DOHH2 (cell line): ENCODE measurements at regions not wholly inside any gene's neighbourhood (a gene's known extent, or its start where the extent isn't known, plus 50 kb on each side); places are given as distances from the start of the nearest gene placed in this dataset.
A peak's percentile ranks its signal among the peaks of the same experiment; 100 is the strongest.

ENCODE experiments used
- H3F3A ChIP-seq: fragments of 200-600 bp; sonication (generic), shearing (Covaris generic); 2 replicates; pipeline ENCODE4 v1.6.0; 2016; ENCODE audit warnings: antibody characterized with exemption, mild to moderate bottlenecking; ENCODE audit not compliant: control insufficient read depth, insufficient read depth
- H3K27ac ChIP-seq: fragments of 200-600 bp; sonication (generic); 2 replicates; pipeline ENCODE4 v1.5.1; 2014; ENCODE audit warnings: low read depth, mild to moderate bottlenecking, low read length, moderate library complexity
- H3K27me3 ChIP-seq: fragments of 200-600 bp; sonication (generic); 2 replicates; pipeline ENCODE4 v1.6.1; 2014; ENCODE audit warnings: mild to moderate bottlenecking, low read length, mixed read lengths; ENCODE audit not compliant: control insufficient read depth
- H3K36me3 ChIP-seq: fragments of 200-600 bp; sonication (generic); 2 replicates; pipeline ENCODE4 v1.6.1; 2014; ENCODE audit warnings: mild to moderate bottlenecking, low read length, moderate library complexity, mixed read lengths; ENCODE audit not compliant: control insufficient read depth
- H3K4me1 ChIP-seq: fragments of 200-600 bp; sonication (generic); 2 replicates; pipeline ENCODE4 v1.6.1; 2014; ENCODE audit warnings: mild to moderate bottlenecking, low read length, mixed read lengths; ENCODE audit not compliant: control insufficient read depth
- H3K4me2 ChIP-seq: fragments of 200-600 bp; sonication (generic); 2 replicates; pipeline ENCODE4 v1.6.0; 2014; ENCODE audit warnings: mild to moderate bottlenecking, low read length, moderate library complexity
- H3K4me3 ChIP-seq: fragments of 200-600 bp; sonication (generic); 2 replicates; pipeline ENCODE4 v1.5.1; 2014; ENCODE audit warnings: mild to moderate bottlenecking, low read length, mixed read lengths
- H3K79me2 ChIP-seq: fragments of 200-600 bp; sonication (generic); 2 replicates; pipeline ENCODE4 v1.6.1; 2014; ENCODE audit warnings: mild to moderate bottlenecking, low read length, mixed read lengths; ENCODE audit not compliant: control insufficient read depth
- H3K9me2 ChIP-seq: fragments of 200-600 bp; sonication (generic); replicated peaks from 2 replicates; pipeline ENCODE4 v1.6.1; 2014; ENCODE audit warnings: mild to moderate bottlenecking, low read length, mixed read lengths; ENCODE audit not compliant: control insufficient read depth
- H3K9me3 ChIP-seq: fragments of 200-600 bp; sonication (generic); 2 replicates; pipeline ENCODE4 v1.6.1; 2014; ENCODE audit warnings: antibody characterized with exemption, low read length, mixed read lengths; ENCODE audit not compliant: control insufficient read depth, insufficient read depth
- H4K20me1 ChIP-seq: fragments of 200-600 bp; sonication (generic); 2 replicates; pipeline ENCODE4 v1.6.0; 2014; ENCODE audit warnings: low read depth, mild to moderate bottlenecking, antibody characterized with exemption, low read length, moderate library complexity; ENCODE audit not compliant: control insufficient read depth, insufficient read depth
- CTCF ChIP-seq: fragments of 200-600 bp; sonication (generic); IDR thresholded peaks from one replicate; pipeline ENCODE4 v1.5.1; 2014; ENCODE audit warnings: antibody characterized with exemption, mild to moderate bottlenecking, low read depth, low read length; ENCODE audit not compliant: poor library complexity, severe bottlenecking
- EZH2phosphoT487 ChIP-seq: fragments of 200-600 bp; sonication (generic); IDR thresholded peaks from 2 replicates; pipeline ENCODE4 v1.6.1; 2017; ENCODE audit warnings: borderline replicate concordance, mild to moderate bottlenecking, antibody characterized with exemption, low read length, moderate library complexity, mixed read lengths

GRCh38 chr10:93165367-93165766 lies 91.7 kb downstream of the CYP26A1 start:
- Histone ChIP-seq H3K4me3 (peak overlapping the region; percentile 56), H3K9me3 (no peaks in the 10 kb centered on the region), H3K27me3 (no peaks in the 10 kb centered on the region), H3K4me1 (peaks cover 35% of the 10 kb centered on the region), H3K9me2 (no peaks in the 10 kb centered on the region), H4K20me1 (no peaks in the 10 kb centered on the region), H3K79me2 (no peaks in the 10 kb centered on the region), H3K4me2 (peak overlapping the region; percentile 66), H3K36me3 (no peaks in the 10 kb centered on the region), H3F3A (no peaks in the 10 kb centered on the region), H3K27ac (peak overlapping the region; percentile 58)
- no peak for TF ChIP-seq EZH2phosphoT487
- TF ChIP-seq CTCF = no peak

- Histone ChIP-seq H3K4me3 (peak overlapping the region; percentile 56), H3K4me1 (peaks cover 35% of the 10 kb centered on the region), H3K36me3 (no peaks in the 10 kb centered on the region), H4K20me1 (no peaks in the 10 kb centered on the region), H3K27ac (peak overlapping the region; percentile 58), H3K27me3 (no peaks in the 10 kb centered on the region), H3K9me2 (no peaks in the 10 kb centered on the region), H3K4me2 (peak overlapping the region; percentile 66), H3K79me2 (no peaks in the 10 kb centered on the region), H3K9me3 (no peaks in the 10 kb centered on the region), H3F3A (no peaks in the 10 kb centered on the region)
- TF ChIP-seq EZH2phosphoT487 (no peak), CTCF (no peak)
These were observed 92.4 kb downstream of the CYP26A1 start for GRCh38 chr10:93166134-93166533.

GRCh38 chr10:93171837-93172236 lies 98.1 kb downstream of the CYP26A1 start:
- no peak for TF ChIP-seq CTCF
- TF ChIP-seq EZH2phosphoT487 = no peak
- Histone ChIP-seq H4K20me1 (no peaks in the 10 kb centered on the region), H3K27me3 (no peaks in the 10 kb centered on the region), H3K79me2 (no peaks in the 10 kb centered on the region), H3K4me1 (peaks cover 9% of the 10 kb centered on the region), H3F3A (no peaks in the 10 kb centered on the region), H3K4me2 (no peak overlapping the region), H3K27ac (no peak overlapping the region), H3K36me3 (no peaks in the 10 kb centered on the region), H3K9me3 (no peaks in the 10 kb centered on the region), H3K9me2 (no peaks in the 10 kb centered on the region), H3K4me3 (no peak overlapping the region)
